H1 (cell line): ENCODE measurements at regions not wholly inside any gene's neighbourhood (a gene's known extent, or its start where the extent isn't known, plus 50 kb on each side); places are given as distances from the start of the nearest gene placed in this dataset.

Experiments
- CTCF ChIA-PET: fragments of 300-600 bp; sonication (Branson Sonifier 250); formaldehyde crosslinking; loops from one replicate; lab custom pipeline; 2021; ENCODE audit not compliant: partially characterized antibody; lab: Charles Lee
- POLR2A ChIA-PET: fragments of 300-600 bp; sonication (Branson Sonifier 250); formaldehyde crosslinking; loops from one replicate; lab custom pipeline; 2021; ENCODE audit warnings: inconsistent platforms; ENCODE audit not compliant: partially characterized antibody; lab: Charles Lee
- DNase-seq, 2 experiments: peaks; one replicate each; pipeline versions ENCODE4 v3.0.0 to v3.0.0-alpha.2; 2010 to 2022; ENCODE audit warnings: low spot score in 2 of 2, low read depth in 1 of 2, mixed read lengths in 1 of 2
- FAIRE-seq: peaks from 2 replicates; lab custom pipeline; 2011; peaks lifted over from hg19 to GRCh38; lab: Jason Lieb, UNC
- H2AFZ ChIP-seq: 2 replicates; pipeline ENCODE4 v1.8.1; 2012; ENCODE audit warnings: low read length, inconsistent platforms
- H2AK5ac ChIP-seq: 2 replicates; pipeline ENCODE4 v1.6.1; 2013; ENCODE audit warnings: low read depth, low read length
- H2BK120ac ChIP-seq: replicated peaks from 2 replicates; pipeline ENCODE3; 2013; ENCODE audit warnings: low read depth, low read length, inconsistent platforms
- H2BK12ac ChIP-seq: 2 replicates; pipeline ENCODE4 v1.6.1; 2013; ENCODE audit warnings: low read depth, low read length
- H2BK15ac ChIP-seq: 2 replicates; pipeline ENCODE4 v1.6.1; 2013; ENCODE audit warnings: low read length
- H2BK20ac ChIP-seq: 2 replicates; pipeline ENCODE4 v1.6.1; 2013; ENCODE audit warnings: low read length
- H2BK5ac ChIP-seq: 2 replicates; pipeline ENCODE4 v1.6.1; 2013; ENCODE audit warnings: low read depth, low read length
- H3K14ac ChIP-seq: 2 replicates; pipeline ENCODE4 v1.6.1; 2013; ENCODE audit warnings: inconsistent platforms; ENCODE audit not compliant: insufficient read length
- H3K18ac ChIP-seq: 2 replicates; pipeline ENCODE4 v1.6.1; 2013; ENCODE audit warnings: low read length; ENCODE audit errors: extremely low read depth
- H3K23ac ChIP-seq: 2 replicates; pipeline ENCODE4 v1.6.1; 2013; ENCODE audit warnings: inconsistent platforms; ENCODE audit not compliant: insufficient read length
- H3K23me2 ChIP-seq: 2 replicates; pipeline ENCODE4 v1.6.1; 2013; ENCODE audit warnings: low read depth, low read length
- H3K27ac ChIP-seq: 2 replicates; pipeline ENCODE4 v1.6.1; 2011; ENCODE audit warnings: low read depth, low read length, inconsistent platforms
- H3K27me3 ChIP-seq, 4 experiments: replicated peaks in 1 of 4; 1 replicate in 1 of 4; 2 replicates in 3 of 4; pipeline versions ENCODE4 v1.6.1 to v1.8.1; 2011 to 2013; ENCODE audit warnings: low read length in 3 of 4, mild to moderate bottlenecking in 3 of 4, inconsistent platforms in 2 of 4, mixed read lengths in 2 of 4, moderate library complexity in 1 of 4; ENCODE audit not compliant: control insufficient read depth in 3 of 4, insufficient read depth in 3 of 4; ENCODE audit errors: extremely low read depth in 1 of 4
- H3K36me3 ChIP-seq, 4 experiments: 2 replicates each; pipeline versions ENCODE4 v1.6.1 to v1.8.1; 2011 to 2013; ENCODE audit warnings: mild to moderate bottlenecking in 4 of 4, low read length in 3 of 4, moderate library complexity in 2 of 4, control low read depth in 1 of 4, inconsistent platforms in 1 of 4; ENCODE audit not compliant: insufficient read depth in 4 of 4, control insufficient read depth in 2 of 4
- H3K4ac ChIP-seq: replicated peaks from 2 replicates; pipeline ENCODE3; 2013; ENCODE audit warnings: low read length, low read depth, mixed read lengths, inconsistent platforms; ENCODE audit not compliant: insufficient read length
- H3K4me1 ChIP-seq, 4 experiments: replicated peaks in 1 of 4; 1 replicate in 1 of 4; 2 replicates in 3 of 4; pipeline versions ENCODE4 v1.6.1 to v1.8.1; 2011 to 2013; ENCODE audit warnings: low read length in 3 of 4, inconsistent platforms in 2 of 4, mixed read lengths in 1 of 4; ENCODE audit not compliant: insufficient read depth in 4 of 4, control insufficient read depth in 3 of 4
- H3K4me2 ChIP-seq, 2 experiments: 2 replicates each; pipeline versions ENCODE4 v1.6.1 to v1.8.1; 2011 to 2013; ENCODE audit warnings: low read depth in 2 of 2, low read length in 2 of 2, control low read depth in 1 of 2, inconsistent platforms in 1 of 2, mild to moderate bottlenecking in 1 of 2; ENCODE audit not compliant: insufficient read depth in 1 of 2
- H3K4me3 ChIP-seq, 4 experiments: fragments of 200-600, 300-600 bp in 1 of 4; sonication (generic), shearing (Covaris generic), sonication (Bioruptor Twin) in 1 of 4; 2 replicates each; pipeline versions ENCODE4 v1.5.1 to v1.8.1; 2011 to 2016; ENCODE audit warnings: low read length in 4 of 4, low read depth in 3 of 4, control low read depth in 2 of 4, inconsistent platforms in 2 of 4, mild to moderate bottlenecking in 2 of 4, mixed read lengths in 1 of 4, moderate library complexity in 1 of 4; ENCODE audit not compliant: insufficient read depth in 2 of 4; ENCODE audit errors: extremely low read depth in 1 of 4
- H3K56ac ChIP-seq: replicated peaks from 2 replicates; pipeline ENCODE3; 2013; ENCODE audit warnings: low read depth, mild to moderate bottlenecking, mixed read lengths, low read length, inconsistent platforms; ENCODE audit not compliant: insufficient read length
- H3K79me1 ChIP-seq: 2 replicates; pipeline ENCODE4 v1.6.1; 2013; ENCODE audit warnings: low read depth, low read length, control low read depth
- H3K79me2 ChIP-seq, 2 experiments: 2 replicates each; pipeline versions ENCODE4 v1.6.1 to v1.8.1; 2012 to 2013; ENCODE audit warnings: low read length in 2 of 2, mild to moderate bottlenecking in 2 of 2, inconsistent platforms in 1 of 2; ENCODE audit not compliant: insufficient read depth in 2 of 2, control insufficient read depth in 1 of 2
- H3K9ac ChIP-seq, 4 experiments: replicated peaks in 1 of 4; 1 replicate in 1 of 4; 2 replicates in 3 of 4; pipeline versions ENCODE4 v1.6.1 to v1.8.1; 2011 to 2013; ENCODE audit warnings: low read depth in 3 of 4, low read length in 3 of 4, control low read depth in 2 of 4, mild to moderate bottlenecking in 2 of 4, moderate library complexity in 2 of 4, inconsistent platforms in 1 of 4; ENCODE audit errors: extremely low read depth in 1 of 4
- H3K9me3 ChIP-seq, 2 experiments: 2 replicates each; pipeline versions ENCODE4 v1.6.1 to v1.8.1; 2012 to 2013; ENCODE audit warnings: mild to moderate bottlenecking in 2 of 2, moderate library complexity in 2 of 2, control low read depth in 1 of 2, inconsistent platforms in 1 of 2, low read depth in 1 of 2, low read length in 1 of 2, mixed read lengths in 1 of 2; ENCODE audit not compliant: insufficient read depth in 2 of 2
- H4K20me1 ChIP-seq, 2 experiments: replicated peaks in 1 of 2; 2 replicates each; pipeline versions ENCODE3 to v1.8.1; 2011 to 2013; ENCODE audit warnings: inconsistent platforms in 2 of 2, low read length in 2 of 2, mild to moderate bottlenecking in 1 of 2; ENCODE audit not compliant: insufficient read depth in 2 of 2, control insufficient read depth in 1 of 2
- H4K5ac ChIP-seq: 2 replicates; pipeline ENCODE4 v1.6.1; 2013; ENCODE audit warnings: low read length, low read depth, mixed read lengths, inconsistent platforms; ENCODE audit not compliant: insufficient read length
- H4K8ac ChIP-seq: 2 replicates; pipeline ENCODE4 v1.8.0; 2013; ENCODE audit warnings: mild to moderate bottlenecking, moderate library complexity, low read length, inconsistent platforms; ENCODE audit not compliant: insufficient read depth; ENCODE audit errors: extremely low read depth
- H4K91ac ChIP-seq: replicated peaks from 2 replicates; pipeline ENCODE3; 2013; ENCODE audit warnings: low read length, mixed read lengths, inconsistent platforms; ENCODE audit not compliant: insufficient read length
- GABPA ChIP-seq: IDR thresholded peaks from 2 replicates; pipeline ENCODE4 v1.6.1; 2011; ENCODE audit warnings: mild to moderate bottlenecking, low read length, moderate library complexity, borderline replicate concordance; ENCODE audit not compliant: insufficient read depth
- HDAC2 ChIP-seq, 2 experiments: fragments of 300-600 bp in 1 of 2; sonication (generic) in 1 of 2; IDR thresholded peaks; 2 replicates each; pipeline ENCODE4 v1.6.1; 2011 to 2012; ENCODE audit warnings: low read depth in 2 of 2, low read length in 2 of 2, mild to moderate bottlenecking in 2 of 2, moderate library complexity in 2 of 2, borderline replicate concordance in 1 of 2, inconsistent platforms in 1 of 2
- JUND ChIP-seq: IDR thresholded peaks from 2 replicates; pipeline ENCODE4 v1.6.1; 2011; ENCODE audit warnings: mild to moderate bottlenecking, improper control_type of control experiment, low read length
- KDM1A ChIP-seq: fragments of 200-600, 300-600 bp; sonication (generic); IDR thresholded peaks from 2 replicates; pipeline ENCODE4 v1.7.1; 2016; ENCODE audit warnings: mild to moderate bottlenecking, low read length, borderline replicate concordance
- RNF2 ChIP-seq: fragments of 200-900, 300-1000 bp; sonication (generic); IDR thresholded peaks from 2 replicates; pipeline ENCODE4 v1.7.1; 2016; ENCODE audit warnings: borderline replicate concordance, low read depth, mild to moderate bottlenecking, antibody characterized with exemption, low read length; ENCODE audit not compliant: poor library complexity, severe bottlenecking; ENCODE audit errors: missing control alignments
- TBP ChIP-seq: IDR thresholded peaks from 2 replicates; pipeline ENCODE4 v1.6.1; 2011; ENCODE audit warnings: low read depth, low read length, improper control_type of control experiment
- TEAD4 ChIP-seq: IDR thresholded peaks from 2 replicates; pipeline ENCODE4 v1.6.1; 2012; ENCODE audit warnings: low read depth, low read length, inconsistent platforms, mixed read lengths
- ZNF274 ChIP-seq: IDR thresholded peaks from 2 replicates; pipeline ENCODE4 v1.7.0; 2012; ENCODE audit warnings: low read length, borderline replicate concordance; ENCODE audit errors: extremely low read depth
- WGBS, 2 experiments: shearing (Covaris generic) in 1 of 2; methylation state at CpG; one replicate each; pipeline versions ENCODE4 v1.1.6 to v1.1.7; 2013 to 2015; ENCODE audit warnings: low lambda C conversion rate in 2 of 2, mixed read lengths in 2 of 2, inconsistent platforms in 1 of 2, low coverage in 1 of 2, missing lambda C conversion rate in 1 of 2; ENCODE audit not compliant: insufficient replicate concordance in 2 of 2, insufficient coverage in 1 of 2, insufficient read length in 1 of 2; ENCODE audit errors: extremely low coverage in 1 of 2, missing lambda C conversion rate in 1 of 2; 5-methylcytosine and 5-hydroxymethylcytosine counted together

- no peaks in the 10 kb centered on the region; the same call in 1 of the 2 replicates for H3K23me2 ChIP-seq
- no peak overlapping the region for H2BK12ac ChIP-seq
- H3K4me3 ChIP-seq, result no peak overlapping the region
- H4K5ac ChIP-seq, result no peak overlapping the region
- no peaks in the 10 kb centered on the region for H3K27me3 ChIP-seq
- no peaks in the 10 kb centered on the region for H3K9me3 ChIP-seq
- H3K36me3 ChIP-seq, result no peaks in the 10 kb centered on the region
- H2AK5ac ChIP-seq, result no peak overlapping the region
- H2BK120ac ChIP-seq, result no peak overlapping the region
- H3K4ac ChIP-seq, result no peak overlapping the region
- no peak overlapping the region for H2AFZ ChIP-seq
- no peaks in the 10 kb centered on the region for H3K79me2 ChIP-seq
- H3K4me2 ChIP-seq, result no peak overlapping the region
- FAIRE-seq (no peak), DNase-seq (no peak)
- ChIA-PET CTCF (no interaction called here), POLR2A (no interaction called here)
- no peak overlapping the region for H3K56ac ChIP-seq
- H4K20me1 ChIP-seq, result no peaks in the 10 kb centered on the region
- no peak for TF ChIP-seq JUND
- TF ChIP-seq TEAD4, result no peak
- no peak for TF ChIP-seq ZNF274
- TF ChIP-seq GABPA, result no peak
- TF ChIP-seq TBP, result no peak
- TF ChIP-seq KDM1A, result no peak
- no peak for TF ChIP-seq HDAC2 (IDR thresholded peaks at IDR 0.05; ENCODE audit: borderline replicate concordance in 1 of 2, low read depth in 2 of 2, low read length in 2 of 2)
- TF ChIP-seq RNF2, result no peak
- H3K9ac ChIP-seq, result no peak overlapping the region
- H3K18ac ChIP-seq, result no peak overlapping the region
- H4K8ac ChIP-seq, result no peak overlapping the region
- H3K79me1 ChIP-seq, result no peaks in the 10 kb centered on the region
- H2BK15ac ChIP-seq, result no peak overlapping the region
- no peak overlapping the region for H3K14ac ChIP-seq
- no peaks in the 10 kb centered on the region for H3K4me1 ChIP-seq
- H4K91ac ChIP-seq, result no peak overlapping the region
- H3K23ac ChIP-seq, result no peak overlapping the region
- no peak overlapping the region for H2BK5ac ChIP-seq
- 92 to 100% methylated on average over 1 of the region's 1 CpG for WGBS, 2 experiments
- no peak overlapping the region for H2BK20ac ChIP-seq
- no peak overlapping the region for H3K27ac ChIP-seq
These were observed 497.8 kb downstream of the TTLL7 start for GRCh38 chr1:83500987-83501591.
